Endothelial cell of umbilical vein (primary cell): ENCODE measurements at regions not wholly inside any gene's neighbourhood (a gene's known extent, or its start where the extent isn't known, plus 50 kb on each side); places are given as distances from the start of the nearest gene placed in this dataset.

Source experiments
- BruUV-seq: library from RNA; stranded (reverse); fragments of 400-500 nt; replicated peaks from 2 replicates; lab custom pipeline; 2021; lab: Mats Ljungman, UMichigan
- CTCF ChIA-PET: fragments of 300-600, 350-600 bp; sonication (Branson Sonifier 250); formaldehyde crosslinking; loops from one replicate; lab custom pipeline; 2021; ENCODE audit warnings: antibody characterized with exemption, inconsistent platforms; lab: Charles Lee
- POLR2A ChIA-PET: fragments of 300-600, 350-600 bp; sonication (Branson Sonifier 250); formaldehyde crosslinking; loops from one replicate; lab custom pipeline; 2021; ENCODE audit warnings: antibody characterized with exemption, inconsistent platforms; lab: Charles Lee
- DNase-seq: peaks from one replicate; pipeline ENCODE4 v3.0.0-alpha.2; 2011; ENCODE audit warnings: low read depth, low spot score
- FAIRE-seq: peaks from 2 replicates; lab custom pipeline; 2011; peaks lifted over from hg19 to GRCh38; lab: Jason Lieb, UNC
- H2AFZ ChIP-seq: 2 replicates; pipeline ENCODE4 v1.6.0; 2012; ENCODE audit warnings: low read depth, low read length, control low read depth, inconsistent platforms
- H3K27ac ChIP-seq: 2 replicates; pipeline ENCODE4 v1.5.1; 2011; ENCODE audit warnings: low read depth, mild to moderate bottlenecking, control low read depth, low read length, moderate library complexity; ENCODE audit not compliant: insufficient read depth
- H3K27me3 ChIP-seq, 2 experiments: 2 replicates each; pipeline versions ENCODE4 v1.6.0 to v1.6.1; 2011; ENCODE audit warnings: low read length in 2 of 2, mixed read lengths in 1 of 2; ENCODE audit not compliant: control insufficient read depth in 2 of 2, insufficient read depth in 2 of 2
- H3K36me3 ChIP-seq, 2 experiments: 2 replicates in 1 of 2; 3 replicates in 1 of 2; pipeline ENCODE4 v1.5.1; 2011; ENCODE audit warnings: low read length in 2 of 2, mild to moderate bottlenecking in 1 of 2, moderate library complexity in 1 of 2; ENCODE audit not compliant: control insufficient read depth in 2 of 2, insufficient read depth in 2 of 2; ENCODE audit errors: extremely low read depth in 1 of 2
- H3K4me1 ChIP-seq: 3 replicates; pipeline ENCODE4 v1.5.1; 2011; ENCODE audit warnings: mild to moderate bottlenecking, low read length; ENCODE audit not compliant: control insufficient read depth, insufficient read depth; ENCODE audit errors: extremely low read depth
- H3K4me2 ChIP-seq: 2 replicates; pipeline ENCODE4 v1.6.1; 2011; ENCODE audit warnings: low read length, control low read depth, mixed read lengths; ENCODE audit not compliant: insufficient read depth
- H3K4me3 ChIP-seq, 3 experiments: fragments of 200-600 bp in 1 of 3; sonication (generic), shearing (Covaris generic) in 1 of 3; replicated peaks in 1 of 3; 2 replicates each; pipeline ENCODE4 v1.5.1; 2011 to 2016; ENCODE audit warnings: control low read depth in 3 of 3, low read length in 3 of 3, mild to moderate bottlenecking in 2 of 3, inconsistent platforms in 1 of 3, low read depth in 1 of 3, moderate library complexity in 1 of 3; ENCODE audit not compliant: insufficient read depth in 1 of 3
- H3K79me2 ChIP-seq: 2 replicates; pipeline ENCODE4 v1.6.0; 2012; ENCODE audit warnings: low read length, inconsistent platforms; ENCODE audit not compliant: control insufficient read depth, insufficient read depth
- H3K9ac ChIP-seq: replicated peaks from 2 replicates; pipeline ENCODE3; 2011; ENCODE audit warnings: low read length, control low read depth; ENCODE audit not compliant: insufficient read depth; ENCODE audit errors: extremely low read depth
- H3K9me1 ChIP-seq: replicated peaks from 3 replicates; pipeline ENCODE4 v1.6.0; 2011; ENCODE audit warnings: mild to moderate bottlenecking, low read length; ENCODE audit not compliant: control insufficient read depth, insufficient read depth; ENCODE audit errors: extremely low read depth
- H3K9me3 ChIP-seq: replicated peaks from 2 replicates; pipeline ENCODE4 v1.5.1; 2012; ENCODE audit warnings: low read length, inconsistent platforms; ENCODE audit not compliant: control insufficient read depth, insufficient read depth
- H4K20me1 ChIP-seq: replicated peaks from 2 replicates; pipeline ENCODE3; 2011; ENCODE audit warnings: mild to moderate bottlenecking, low read length; ENCODE audit not compliant: control insufficient read depth, insufficient read depth; ENCODE audit errors: extremely low read depth
- CTCF ChIP-seq, 2 donors: IDR thresholded peaks; 1 replicate in 1 of 2; 2 replicates in 1 of 2; pipeline ENCODE4 v1.5.1; 2011; ENCODE audit warnings: low read length in 2 of 2, mild to moderate bottlenecking in 2 of 2, moderate library complexity in 2 of 2, control low read depth in 1 of 2, inconsistent platforms in 1 of 2, low read depth in 1 of 2; ENCODE audit not compliant: insufficient read depth in 1 of 2; ENCODE audit errors: extremely low read depth in 1 of 2
- EZH2 ChIP-seq: IDR thresholded peaks from 2 replicates; pipeline ENCODE4 v1.6.1; 2012; ENCODE audit warnings: borderline replicate concordance, low read depth, mild to moderate bottlenecking, moderate library complexity, low read length, inconsistent platforms; ENCODE audit not compliant: severe bottlenecking
- FOS ChIP-seq: IDR thresholded peaks from 2 replicates; pipeline ENCODE4 v1.6.1; 2011; ENCODE audit warnings: mild to moderate bottlenecking, low read length, moderate library complexity, borderline replicate concordance; ENCODE audit not compliant: insufficient read depth
- GATA2 ChIP-seq: IDR thresholded peaks from 2 replicates; pipeline ENCODE4 v1.7.0; 2011; ENCODE audit warnings: low read depth, mild to moderate bottlenecking, moderate library complexity, mixed read lengths, low read length; ENCODE audit not compliant: insufficient read length, insufficient read depth
- JUN ChIP-seq: IDR thresholded peaks from 2 replicates; pipeline ENCODE4 v1.6.1; 2011; ENCODE audit warnings: borderline replicate concordance, low read depth; ENCODE audit not compliant: insufficient read length, insufficient read depth
- MAX ChIP-seq: IDR thresholded peaks from 2 replicates; pipeline ENCODE4 v1.6.1; 2011; ENCODE audit not compliant: insufficient read depth, insufficient read length
- MYC ChIP-seq: IDR thresholded peaks from one replicate; pipeline ENCODE4 v1.6.1; 2011; ENCODE audit warnings: mild to moderate bottlenecking, low read depth, low read length
- POLR2A ChIP-seq: IDR thresholded peaks from 2 replicates; pipeline ENCODE4 v1.6.1; 2012; ENCODE audit warnings: low read depth, mild to moderate bottlenecking, control low read depth, low read length
- POLR2AphosphoS5 ChIP-seq: IDR thresholded peaks from 2 replicates; pipeline ENCODE4 v1.6.1; 2012; ENCODE audit warnings: low read depth, mild to moderate bottlenecking, control low read depth, low read length, moderate library complexity; ENCODE audit not compliant: insufficient read depth
- dilution Hi-C: fragments of 300-500 bp; cut with MboI; formaldehyde crosslinking; loops from one replicate; pipeline ENCODE4 v1.15.0; 2019; ENCODE audit warnings: low sequenced_read_pairs; ENCODE audit not compliant: extremely low pct_ligation_motif_present
- intact Hi-C: fragments of 100-400 bp; cut with micrococcal nuclease; formaldehyde crosslinking; loops from one replicate; pipeline ENCODE4 v1.10.0; 2022

GRCh38 chr9:82616545-82616944, 446.4 kb downstream of the RASEF start:
- H4K20me1 ChIP-seq, result no peaks in the 10 kb centered on the region

More at GRCh38 chr9:82616545-82616944, 446.4 kb downstream of the RASEF start:
- H3K27ac ChIP-seq, result no peak overlapping the region
- H2AFZ ChIP-seq, result no peak overlapping the region
- DNase-seq, result no peak
- H3K79me2 ChIP-seq, result no peaks in the 10 kb centered on the region
- H3K9me3 ChIP-seq, result no peaks in the 10 kb centered on the region
- dilution Hi-C loops (no loop called here), intact Hi-C loops (no loop called here)
- no peaks in the 10 kb centered on the region for H3K4me1 ChIP-seq
- no TSS peak for BruUV-seq
- H3K9me1 ChIP-seq, result no peaks in the 10 kb centered on the region
- H3K4me2 ChIP-seq, result no peak overlapping the region
- H3K4me3 ChIP-seq, result no peak overlapping the region
- FAIRE-seq, result no peak
- no peak for TF ChIP-seq MYC
- TF ChIP-seq MAX, result no peak
- TF ChIP-seq POLR2A, result no peak
- no peak for TF ChIP-seq CTCF (IDR thresholded peaks at IDR 0.05; ENCODE audit: extremely low read depth in 1 of 2, insufficient read depth in 1 of 2, low read depth in 1 of 2, low read length in 2 of 2)
- no peak for TF ChIP-seq EZH2
- TF ChIP-seq JUN, result no peak
- TF ChIP-seq GATA2, result no peak
- no peak for TF ChIP-seq POLR2AphosphoS5
- TF ChIP-seq FOS, result no peak
- CTCF ChIA-PET, result no interaction called here
- H3K9ac ChIP-seq, result no peak overlapping the region
- POLR2A ChIA-PET, result no interaction called here
- H3K36me3 ChIP-seq, result no peaks in the 10 kb centered on the region
- no peaks in the 10 kb centered on the region for H3K27me3 ChIP-seq
